PC-3 (cell line): ENCODE measurements at regions not wholly inside any gene's neighbourhood (a gene's known extent, or its start where the extent isn't known, plus 50 kb on each side); places are given as distances from the start of the nearest gene placed in this dataset.
"Not testable (repeated sequence)": the region's sequence is repeated elsewhere in the genome, so short reads cannot be mapped to it uniquely, and the experiment has no call there.

Experiments
- ATAC-seq: fragments of 200-7000 bp; cut with Tn5 transposase; 2 replicates; pipeline ENCODE4 v1.9.1; 2020; ENCODE audit warnings: mild to moderate bottlenecking, moderate library complexity
- BruUV-seq: library from RNA; stranded (reverse); fragments of 400-500 nt; replicated peaks from 2 replicates; lab custom pipeline; 2021; lab: Mats Ljungman, UMichigan
- CTCF ChIA-PET: fragments of 300-600 bp; sonication (Branson Sonifier 250); formaldehyde crosslinking; loops from one replicate; lab custom pipeline; 2022; ENCODE audit warnings: antibody characterized with exemption; lab: Charles Lee
- POLR2A ChIA-PET: fragments of 300-600 bp; sonication (Branson Sonifier 250); formaldehyde crosslinking; loops from one replicate; lab custom pipeline; 2022; ENCODE audit warnings: antibody characterized with exemption; ENCODE audit not compliant: unreplicated experiment; lab: Charles Lee
- DNase-seq: peaks from one replicate; pipeline ENCODE4 v3.0.0-alpha.2; 2015
- H2AFZ ChIP-seq: fragments of 300-600 bp; sonication (generic); 2 replicates; pipeline ENCODE4 v1.6.0; 2016; ENCODE audit warnings: antibody characterized with exemption, low read length
- H3F3A ChIP-seq: fragments of 300-600 bp; sonication (generic); one replicate; pipeline ENCODE4 v1.6.0; 2017; ENCODE audit warnings: antibody characterized with exemption, low read length, control low read depth, mild to moderate bottlenecking; ENCODE audit not compliant: unreplicated experiment
- H3K27ac ChIP-seq: fragments of 300-600 bp; sonication (generic); 2 replicates; pipeline ENCODE4 v1.5.1; 2016; ENCODE audit warnings: mild to moderate bottlenecking, low read length
- H3K27me3 ChIP-seq: fragments of 300-600 bp; sonication (generic); 2 replicates; pipeline ENCODE4 v1.6.1; 2016; ENCODE audit warnings: low read length, mixed read lengths
- H3K36me3 ChIP-seq: fragments of 300-600 bp; sonication (generic); 2 replicates; pipeline ENCODE4 v1.6.1; 2016; ENCODE audit warnings: low read depth, mixed run types, low read length, mixed read lengths
- H3K4me1 ChIP-seq: fragments of 300-600 bp; sonication (generic); 2 replicates; pipeline ENCODE4 v1.5.1; 2016; ENCODE audit warnings: low read length; ENCODE audit not compliant: insufficient read depth
- H3K4me2 ChIP-seq: fragments of 300-600 bp; sonication (generic); 2 replicates; pipeline ENCODE4 v1.6.0; 2016; ENCODE audit warnings: low read length
- H3K4me3 ChIP-seq: fragments of 300-600 bp; sonication (generic); 2 replicates; pipeline ENCODE4 v1.5.1; 2016; ENCODE audit warnings: mild to moderate bottlenecking, low read length, mixed read lengths
- H3K79me2 ChIP-seq: fragments of 300-600 bp; sonication (generic); 2 replicates; pipeline ENCODE4 v1.6.1; 2017; ENCODE audit warnings: low read length, mixed read lengths
- H3K9ac ChIP-seq: fragments of 300-600 bp; sonication (generic); 2 replicates; pipeline ENCODE4 v1.6.0; 2016; ENCODE audit warnings: mild to moderate bottlenecking, low read length
- H3K9me2 ChIP-seq: fragments of 300-600 bp; sonication (generic); replicated peaks from 2 replicates; pipeline ENCODE4 v1.6.1; 2016; ENCODE audit warnings: mixed run types, low read length, mixed read lengths
- H3K9me3 ChIP-seq: fragments of 300-600 bp; sonication (generic); 2 replicates; pipeline ENCODE4 v1.6.1; 2016; ENCODE audit warnings: low read length, mixed read lengths
- H4K20me1 ChIP-seq: fragments of 300-600 bp; sonication (generic); 2 replicates; pipeline ENCODE4 v1.6.1; 2016; ENCODE audit warnings: low read length, mixed read lengths
- EZH2 ChIP-seq: fragments of 300-600 bp; sonication (generic); IDR thresholded peaks from one replicate; pipeline ENCODE4 v1.6.1; 2017; ENCODE audit warnings: antibody characterized with exemption, mild to moderate bottlenecking, low read length; ENCODE audit not compliant: unreplicated experiment
- EZH2phosphoT487 ChIP-seq: fragments of 300-600 bp; sonication (generic); IDR thresholded peaks from 2 replicates; pipeline ENCODE4 v1.6.1; 2018; ENCODE audit warnings: mild to moderate bottlenecking, antibody characterized with exemption, low read length, borderline replicate concordance
- intact Hi-C: fragments of 100-400 bp; cut with micrococcal nuclease; formaldehyde crosslinking; loops from 2 replicates; pipeline ENCODE4 v1.9.0; 2023
- TF ChIP-seq, protein P1 (sequence below): fragments of 300-600 bp; sonication (generic); conservative IDR thresholded peaks from 2 replicates; pipeline ENCODE4 v1.5.1; 2017; ENCODE audit warnings: antibody characterized with exemption, low read depth, mild to moderate bottlenecking, low read length

DNA sequence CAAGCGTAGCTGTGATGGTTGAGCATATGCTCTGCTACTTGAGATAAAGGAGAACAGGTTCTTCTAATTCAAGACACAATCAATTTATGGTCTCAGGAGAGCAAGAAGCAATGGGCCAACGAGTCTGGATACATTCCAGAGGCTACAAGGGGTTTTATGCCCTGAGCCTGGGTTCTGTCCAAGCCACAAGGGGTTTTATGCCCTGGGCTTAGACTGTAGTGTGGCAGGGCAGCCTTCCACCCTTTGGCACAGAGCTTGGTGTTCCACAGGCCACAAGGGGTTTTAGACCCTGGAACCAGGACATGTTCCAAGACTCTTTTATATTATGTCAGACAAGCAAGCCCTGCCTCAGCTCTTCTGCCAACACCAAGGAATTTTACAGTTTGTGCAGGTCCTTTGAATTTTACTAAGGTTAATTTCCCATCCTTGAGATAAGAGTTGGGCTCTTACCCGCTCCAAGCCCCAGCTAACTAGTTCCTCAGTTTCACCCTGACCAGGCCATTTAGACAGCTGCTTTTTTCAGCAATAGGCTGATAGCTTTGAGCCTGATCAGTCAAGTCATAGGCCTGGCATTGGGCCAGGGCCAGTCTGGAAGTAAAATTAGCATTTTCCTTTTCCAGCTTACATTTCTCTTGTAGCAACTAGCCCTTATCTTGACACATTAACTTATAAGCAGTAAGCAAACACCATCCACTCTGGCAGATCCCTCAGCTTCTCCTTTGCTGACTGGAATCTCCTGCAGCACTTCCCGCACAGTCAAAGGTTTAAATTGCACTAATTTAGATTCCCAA lies 95.0 kb downstream of the ZNF737 start:
- ChIA-PET CTCF (no interaction called here), POLR2A (no interaction called here)
- Histone ChIP-seq H3F3A (no peaks in the 10 kb centered on the region), H3K9ac (no peak overlapping the region), H4K20me1 (no peaks in the 10 kb centered on the region), H3K9me3 (0 out of 2 replicates have a peak, but pooled peaks cover 14% of the 10 kb centered on the region), H2AFZ (no peak overlapping the region), H3K79me2 (no peaks in the 10 kb centered on the region), H3K27me3 (no peaks in the 10 kb centered on the region), H3K4me2 (no peak overlapping the region), H3K27ac (no peak overlapping the region), H3K4me3 (no peak overlapping the region), H3K36me3 (no peaks in the 10 kb centered on the region; the same call in 1 of the 2 replicates), H3K4me1 (no peaks in the 10 kb centered on the region), H3K9me2 (no peaks in the 10 kb centered on the region)
- intact Hi-C loops: no loop called here
- ATAC-seq: no peak
- BruUV-seq: no TSS peak
- DNase-seq: no peak
- no peak for TF ChIP-seq EZH2phosphoT487
- no peak for TF ChIP-seq EZH2
- TF ChIP-seq, protein P1, sequence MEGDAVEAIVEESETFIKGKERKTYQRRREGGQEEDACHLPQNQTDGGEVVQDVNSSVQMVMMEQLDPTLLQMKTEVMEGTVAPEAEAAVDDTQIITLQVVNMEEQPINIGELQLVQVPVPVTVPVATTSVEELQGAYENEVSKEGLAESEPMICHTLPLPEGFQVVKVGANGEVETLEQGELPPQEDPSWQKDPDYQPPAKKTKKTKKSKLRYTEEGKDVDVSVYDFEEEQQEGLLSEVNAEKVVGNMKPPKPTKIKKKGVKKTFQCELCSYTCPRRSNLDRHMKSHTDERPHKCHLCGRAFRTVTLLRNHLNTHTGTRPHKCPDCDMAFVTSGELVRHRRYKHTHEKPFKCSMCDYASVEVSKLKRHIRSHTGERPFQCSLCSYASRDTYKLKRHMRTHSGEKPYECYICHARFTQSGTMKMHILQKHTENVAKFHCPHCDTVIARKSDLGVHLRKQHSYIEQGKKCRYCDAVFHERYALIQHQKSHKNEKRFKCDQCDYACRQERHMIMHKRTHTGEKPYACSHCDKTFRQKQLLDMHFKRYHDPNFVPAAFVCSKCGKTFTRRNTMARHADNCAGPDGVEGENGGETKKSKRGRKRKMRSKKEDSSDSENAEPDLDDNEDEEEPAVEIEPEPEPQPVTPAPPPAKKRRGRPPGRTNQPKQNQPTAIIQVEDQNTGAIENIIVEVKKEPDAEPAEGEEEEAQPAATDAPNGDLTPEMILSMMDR: no peak

DNA sequence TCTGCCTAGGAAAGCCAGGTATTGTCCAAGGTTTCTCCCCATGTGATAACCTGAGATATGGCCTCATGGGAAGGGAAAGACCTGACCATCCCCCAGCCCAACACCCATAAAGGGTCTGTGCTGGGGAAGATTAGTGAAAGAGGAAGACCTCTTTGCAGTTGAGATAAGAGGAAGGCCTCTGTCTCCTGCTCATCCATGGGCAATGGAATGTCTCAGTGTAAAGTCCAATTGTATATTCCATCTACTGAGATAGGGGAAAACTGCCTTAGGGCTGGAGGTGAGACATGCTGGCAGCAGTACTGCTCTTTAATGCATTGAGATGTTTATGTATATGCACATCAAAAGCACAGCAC lies 99.0 kb downstream of the ZNF737 start:
- H2AFZ ChIP-seq, BruUV-seq, CTCF ChIA-PET, H3K9me2 ChIP-seq, POLR2A ChIA-PET, H3K4me3 ChIP-seq, intact Hi-C loops, H3K9ac ChIP-seq, ATAC-seq, DNase-seq, H3K79me2 ChIP-seq, H3K27ac ChIP-seq, H3F3A ChIP-seq, H3K27me3 ChIP-seq, H4K20me1 ChIP-seq, H3K36me3 ChIP-seq, H3K4me1 ChIP-seq, H3K4me2 ChIP-seq: not testable (repeated sequence)
- 0 out of 2 replicates have a peak, but pooled peaks cover 10% of the 10 kb centered on the region for H3K9me3 ChIP-seq

DNA sequence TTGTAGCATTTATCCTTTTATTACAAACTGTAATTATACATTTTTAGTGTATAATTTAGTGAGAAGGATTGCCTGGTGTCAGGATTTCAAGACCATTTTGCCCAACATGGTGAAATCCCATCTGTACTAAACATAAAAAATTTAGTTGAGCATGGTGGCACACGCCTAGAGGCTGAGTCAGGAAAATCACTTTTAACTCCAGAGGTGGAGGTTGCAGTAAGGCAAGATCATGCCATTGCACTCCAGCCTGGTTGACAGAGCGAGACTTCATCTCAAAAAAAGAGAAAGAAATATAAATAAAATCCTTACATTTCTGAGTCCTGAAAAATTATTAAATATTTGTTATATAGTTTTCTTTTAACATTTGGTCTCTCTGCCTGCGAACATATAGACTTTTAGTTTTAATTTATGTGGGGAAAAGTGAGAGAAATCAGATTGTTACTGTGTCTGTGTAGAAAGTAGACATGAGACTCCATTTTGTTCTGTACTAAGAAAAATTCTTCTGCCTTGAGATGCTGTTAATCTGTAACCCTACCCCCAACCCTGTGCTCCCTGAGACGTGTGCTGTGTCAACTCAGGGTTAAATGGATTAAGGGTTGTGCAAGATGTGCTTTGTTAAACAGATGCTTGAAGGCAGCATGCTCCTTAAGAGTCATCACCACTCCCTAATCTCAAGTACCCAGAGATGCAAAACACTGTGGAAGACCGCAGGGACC lies 99.5 kb downstream of the ZNF737 start:
- H3K4me3 ChIP-seq, H3F3A ChIP-seq, H2AFZ ChIP-seq, H3K36me3 ChIP-seq, H3K4me2 ChIP-seq, POLR2A ChIA-PET, BruUV-seq, H3K27me3 ChIP-seq, H3K27ac ChIP-seq, CTCF ChIA-PET, DNase-seq, H3K4me1 ChIP-seq, intact Hi-C loops, H3K9me2 ChIP-seq, ATAC-seq, H3K79me2 ChIP-seq, H4K20me1 ChIP-seq, H3K9ac ChIP-seq: not testable (repeated sequence)
- 0 out of 2 replicates have a peak, but pooled peaks cover 10% of the 10 kb centered on the region for H3K9me3 ChIP-seq
